HCT116 (cell line): ENCODE measurements at regions not wholly inside any gene's neighbourhood (a gene's known extent, or its start where the extent isn't known, plus 50 kb on each side); places are given as distances from the start of the nearest gene placed in this dataset.

Experiments used
- ATAC-seq: fragments of 200-7000 bp; cut with Tn5 transposase; 2 replicates; pipeline ENCODE4 v1.9.1; 2020; ENCODE audit warnings: mild to moderate bottlenecking, moderate library complexity
- BruUV-seq: library from RNA; stranded (reverse); fragments of 400-500 nt; replicated peaks from 2 replicates; lab custom pipeline; 2021; lab: Mats Ljungman, UMichigan
- CTCF ChIA-PET: fragments of 300-600 bp; sonication (Branson Sonifier 250); formaldehyde crosslinking; loops from one replicate; lab custom pipeline; 2021; ENCODE audit warnings: antibody characterized with exemption; lab: Charles Lee
- POLR2A ChIA-PET: fragments of 300-600, 350-600 bp; sonication (Branson Sonifier 250); formaldehyde crosslinking; loops from one replicate; lab custom pipeline; 2021; ENCODE audit warnings: antibody characterized with exemption; lab: Charles Lee
- RAD21 ChIA-PET, 2 experiments: fragments of 300-600 bp; sonication (Branson Sonifier 250); formaldehyde crosslinking; loops; one replicate each; lab custom pipeline; 2023; ENCODE audit warnings: low total read pairs in 2 of 2; ENCODE audit not compliant: uncharacterized antibody in 2 of 2, unreplicated experiment in 2 of 2, low non-redundant PET in 1 of 2; lab: Charles Lee
- DNase-seq: peaks from one replicate; pipeline ENCODE4 v3.0.0-alpha.2; 2010; ENCODE audit warnings: low read depth, low spot score
- H2AFZ ChIP-seq: fragments of 200-600 bp; shearing (Covaris generic), sonication (generic); 2 replicates; pipeline ENCODE4 v1.6.1; 2017; ENCODE audit warnings: low read depth, mixed run types, mixed read lengths, antibody characterized with exemption, low read length; ENCODE audit not compliant: poor library complexity, severe bottlenecking
- H3K27ac ChIP-seq: 2 replicates; pipeline ENCODE4 v1.5.1; 2012; ENCODE audit warnings: low read depth, low read length
- H3K27me3 ChIP-seq: fragments of 200-600 bp; sonication (generic); 2 replicates; pipeline ENCODE4 v1.6.1; 2016; ENCODE audit warnings: mixed run types, low read length, mixed read lengths; ENCODE audit not compliant: insufficient read depth
- H3K36me3 ChIP-seq, 2 experiments: fragments of 200-500 bp in 1 of 2; fragments of 200-600 bp in 1 of 2; sonication (Bioruptor generic) in 1 of 2; sonication (generic) in 1 of 2; 2 replicates each; pipeline versions ENCODE4 v1.5.1 to v1.6.1; 2014 to 2016; ENCODE audit warnings: low read length in 2 of 2, inconsistent platforms in 1 of 2, mixed read lengths in 1 of 2, mixed run types in 1 of 2; ENCODE audit not compliant: insufficient read depth in 2 of 2, control insufficient read depth in 1 of 2
- H3K4me1 ChIP-seq, 2 experiments: fragments of 200-600 bp in 1 of 2; sonication (generic) in 1 of 2; 2 replicates each; pipeline versions ENCODE4 v1.5.1 to v1.6.1; 2012 to 2017; ENCODE audit warnings: low read length in 2 of 2, inconsistent platforms in 1 of 2, mild to moderate bottlenecking in 1 of 2, mixed read lengths in 1 of 2, mixed run types in 1 of 2, moderate library complexity in 1 of 2; ENCODE audit not compliant: insufficient read depth in 2 of 2, control insufficient read depth in 1 of 2
- H3K4me2 ChIP-seq: fragments of 200-600 bp; sonication (generic); 2 replicates; pipeline ENCODE4 v1.6.1; 2017; ENCODE audit warnings: mixed run types, low read length, mixed read lengths
- H3K4me3 ChIP-seq, 2 experiments: fragments of 200-600 bp in 1 of 2; sonication (generic) in 1 of 2; replicated peaks in 1 of 2; 2 replicates each; pipeline ENCODE4 v1.5.1; 2011 to 2016; ENCODE audit warnings: low read length in 2 of 2, control low read depth in 1 of 2, low read depth in 1 of 2, mild to moderate bottlenecking in 1 of 2, mixed read lengths in 1 of 2, mixed run types in 1 of 2
- H3K79me2 ChIP-seq: fragments of 200-600 bp; sonication (generic); 2 replicates; pipeline ENCODE4 v1.6.1; 2017; ENCODE audit warnings: mild to moderate bottlenecking, mixed run types, low read length, moderate library complexity, mixed read lengths; ENCODE audit not compliant: insufficient read depth
- H3K9ac ChIP-seq: fragments of 200-600 bp; sonication (generic); 2 replicates; pipeline ENCODE4 v1.6.1; 2016; ENCODE audit warnings: low read length, mixed read lengths
- H3K9me2 ChIP-seq: fragments of 200-600 bp; sonication (generic), shearing (Covaris generic); 2 replicates; pipeline ENCODE4 v1.6.1; 2017; ENCODE audit warnings: mixed run types, mild to moderate bottlenecking, moderate library complexity; ENCODE audit not compliant: insufficient read depth
- H3K9me3 ChIP-seq, 2 experiments: fragments of 200-500 bp in 1 of 2; fragments of 200-600 bp in 1 of 2; sonication (Bioruptor generic) in 1 of 2; sonication (generic) in 1 of 2; 2 replicates each; pipeline ENCODE4 v1.6.1; 2014 to 2017; ENCODE audit warnings: low read length in 2 of 2, mixed read lengths in 2 of 2, inconsistent platforms in 1 of 2, low read depth in 1 of 2, mild to moderate bottlenecking in 1 of 2, mixed run types in 1 of 2, moderate library complexity in 1 of 2; ENCODE audit not compliant: control insufficient read depth in 1 of 2, insufficient read depth in 1 of 2
- H4K20me1 ChIP-seq: fragments of 200-600 bp; sonication (generic), shearing (Covaris generic); 2 replicates; pipeline ENCODE4 v1.6.1; 2017; ENCODE audit warnings: mixed run types, mild to moderate bottlenecking, moderate library complexity; ENCODE audit not compliant: insufficient read depth
- EGR1 ChIP-seq: IDR thresholded peaks from 2 replicates; pipeline ENCODE4 v1.6.1; 2012; ENCODE audit warnings: low read depth
- ELF1 ChIP-seq: IDR thresholded peaks from 2 replicates; pipeline ENCODE4 v1.6.1; 2012; ENCODE audit warnings: low read depth, borderline replicate concordance
- JUND ChIP-seq: IDR thresholded peaks from 2 replicates; pipeline ENCODE4 v1.6.1; 2012
- POLR2A ChIP-seq: IDR thresholded peaks from 2 replicates; pipeline ENCODE4 v1.7.0; 2011; ENCODE audit warnings: borderline replicate concordance; ENCODE audit not compliant: insufficient read depth, insufficient read length; ENCODE audit errors: extremely low read depth
- RAD21 ChIP-seq: IDR thresholded peaks from 2 replicates; pipeline ENCODE4 v1.6.1; 2012; ENCODE audit warnings: low read depth, mild to moderate bottlenecking
- SIN3A ChIP-seq: IDR thresholded peaks from 2 replicates; pipeline ENCODE4 v1.6.1; 2012; ENCODE audit warnings: low read depth
- SP1 ChIP-seq: IDR thresholded peaks from 2 replicates; pipeline ENCODE4 v1.6.1; 2012; ENCODE audit warnings: low read depth
- SRF ChIP-seq: IDR thresholded peaks from 2 replicates; pipeline ENCODE4 v1.6.1; 2012; ENCODE audit warnings: low read depth
- TCF7L2 ChIP-seq: IDR thresholded peaks from 2 replicates; pipeline ENCODE4 v1.7.0; 2011; ENCODE audit warnings: borderline replicate concordance, inconsistent platforms; ENCODE audit not compliant: insufficient read depth, insufficient read length; ENCODE audit errors: extremely low read depth
- ZFX ChIP-seq: fragments of 450-650 bp; IDR thresholded peaks from 2 replicates; pipeline ENCODE4 v1.6.1; 2017
- ZNF274 ChIP-seq: fragments of 200-500 bp; sonication (Bioruptor generic); IDR thresholded peaks from 2 replicates; pipeline ENCODE4 v1.6.1; 2014; ENCODE audit warnings: mild to moderate bottlenecking, low read depth, low read length, inconsistent platforms
- intact Hi-C: fragments of 100-400 bp; cut with micrococcal nuclease; formaldehyde crosslinking; loops from 2 replicates; pipeline ENCODE4 v1.10.0; 2022
- TF ChIP-seq, protein P1 (sequence below): IDR thresholded peaks from 2 replicates; pipeline ENCODE4 v1.6.1; 2012; ENCODE audit warnings: low read depth
- TF ChIP-seq, protein P2 (sequence below): IDR thresholded peaks from 2 replicates; pipeline ENCODE4 v1.6.1; 2012
- TF ChIP-seq, protein P3 (sequence below): IDR thresholded peaks from 2 replicates; pipeline ENCODE4 v1.6.1; 2011; ENCODE audit warnings: mild to moderate bottlenecking, low read length, moderate library complexity; ENCODE audit not compliant: insufficient replicate concordance; ENCODE audit errors: extremely low read depth
- TF ChIP-seq, protein P4 (sequence below), 3 experiments: fragments of 200-600 bp in 1 of 3; sonication (generic) in 1 of 3; IDR thresholded peaks in 2 of 3; conservative IDR thresholded peaks in 1 of 3; 2 replicates each; pipeline ENCODE4 v1.5.1; 2012 to 2017; ENCODE audit warnings: low read depth in 2 of 3, low read length in 2 of 3, antibody characterized with exemption in 1 of 3, borderline replicate concordance in 1 of 3, control low read depth in 1 of 3, mild to moderate bottlenecking in 1 of 3, mixed read lengths in 1 of 3, mixed run types in 1 of 3, moderate library complexity in 1 of 3; ENCODE audit not compliant: insufficient read depth in 1 of 3
- TF ChIP-seq, protein P5 (sequence below): IDR thresholded peaks from 2 replicates; pipeline ENCODE4 v1.6.1; 2012

DNA sequence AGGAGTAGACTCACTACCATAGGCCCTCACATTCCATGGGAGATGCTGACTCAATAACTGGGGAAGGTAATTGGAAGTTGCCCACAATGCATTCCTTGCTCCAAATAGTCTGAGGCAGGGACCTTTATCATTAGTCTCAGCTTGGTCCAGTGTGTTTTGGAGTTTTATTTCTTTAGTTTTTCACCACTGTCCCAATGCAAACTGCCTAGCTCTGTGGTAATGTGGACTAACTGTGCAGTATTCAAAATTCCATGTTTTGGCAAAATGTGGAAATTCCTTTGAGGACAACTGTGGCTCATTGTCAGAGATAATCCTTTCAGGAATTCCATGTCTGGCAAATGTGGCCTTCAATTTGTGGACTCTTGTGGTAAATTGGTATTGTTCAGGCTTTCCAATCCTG is 78.1 kb upstream of the PAPPA2 start:
- Histone ChIP-seq H3K4me2 (no peak overlapping the region), H3K79me2 (no peaks in the 10 kb centered on the region), H3K9me2 (no peaks in the 10 kb centered on the region), H2AFZ (no peak overlapping the region), H3K27me3 (peaks cover 12% of the 10 kb centered on the region; the same call in 1 of the 2 replicates), H3K36me3 (no peaks in the 10 kb centered on the region), H3K4me1 (no peaks in the 10 kb centered on the region), H3K9ac (no peak overlapping the region), H3K9me3 (no peaks in the 10 kb centered on the region), H4K20me1 (no peaks in the 10 kb centered on the region), H3K4me3 (no peak overlapping the region), H3K27ac (no peak overlapping the region)
- ChIA-PET RAD21 (no interaction called here), POLR2A (no interaction called here), CTCF (no interaction called here)
- no TSS peak for BruUV-seq
- TF ChIP-seq, protein P1, sequence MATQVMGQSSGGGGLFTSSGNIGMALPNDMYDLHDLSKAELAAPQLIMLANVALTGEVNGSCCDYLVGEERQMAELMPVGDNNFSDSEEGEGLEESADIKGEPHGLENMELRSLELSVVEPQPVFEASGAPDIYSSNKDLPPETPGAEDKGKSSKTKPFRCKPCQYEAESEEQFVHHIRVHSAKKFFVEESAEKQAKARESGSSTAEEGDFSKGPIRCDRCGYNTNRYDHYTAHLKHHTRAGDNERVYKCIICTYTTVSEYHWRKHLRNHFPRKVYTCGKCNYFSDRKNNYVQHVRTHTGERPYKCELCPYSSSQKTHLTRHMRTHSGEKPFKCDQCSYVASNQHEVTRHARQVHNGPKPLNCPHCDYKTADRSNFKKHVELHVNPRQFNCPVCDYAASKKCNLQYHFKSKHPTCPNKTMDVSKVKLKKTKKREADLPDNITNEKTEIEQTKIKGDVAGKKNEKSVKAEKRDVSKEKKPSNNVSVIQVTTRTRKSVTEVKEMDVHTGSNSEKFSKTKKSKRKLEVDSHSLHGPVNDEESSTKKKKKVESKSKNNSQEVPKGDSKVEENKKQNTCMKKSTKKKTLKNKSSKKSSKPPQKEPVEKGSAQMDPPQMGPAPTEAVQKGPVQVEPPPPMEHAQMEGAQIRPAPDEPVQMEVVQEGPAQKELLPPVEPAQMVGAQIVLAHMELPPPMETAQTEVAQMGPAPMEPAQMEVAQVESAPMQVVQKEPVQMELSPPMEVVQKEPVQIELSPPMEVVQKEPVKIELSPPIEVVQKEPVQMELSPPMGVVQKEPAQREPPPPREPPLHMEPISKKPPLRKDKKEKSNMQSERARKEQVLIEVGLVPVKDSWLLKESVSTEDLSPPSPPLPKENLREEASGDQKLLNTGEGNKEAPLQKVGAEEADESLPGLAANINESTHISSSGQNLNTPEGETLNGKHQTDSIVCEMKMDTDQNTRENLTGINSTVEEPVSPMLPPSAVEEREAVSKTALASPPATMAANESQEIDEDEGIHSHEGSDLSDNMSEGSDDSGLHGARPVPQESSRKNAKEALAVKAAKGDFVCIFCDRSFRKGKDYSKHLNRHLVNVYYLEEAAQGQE: no peak
- no peak for TF ChIP-seq JUND
- no peak for TF ChIP-seq ZFX
- no peak for TF ChIP-seq SRF
- no peak for TF ChIP-seq ZNF274
- no peak for TF ChIP-seq TCF7L2
- TF ChIP-seq, protein P2, sequence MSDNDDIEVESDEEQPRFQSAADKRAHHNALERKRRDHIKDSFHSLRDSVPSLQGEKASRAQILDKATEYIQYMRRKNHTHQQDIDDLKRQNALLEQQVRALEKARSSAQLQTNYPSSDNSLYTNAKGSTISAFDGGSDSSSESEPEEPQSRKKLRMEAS: no peak
- TF ChIP-seq, protein P3, sequence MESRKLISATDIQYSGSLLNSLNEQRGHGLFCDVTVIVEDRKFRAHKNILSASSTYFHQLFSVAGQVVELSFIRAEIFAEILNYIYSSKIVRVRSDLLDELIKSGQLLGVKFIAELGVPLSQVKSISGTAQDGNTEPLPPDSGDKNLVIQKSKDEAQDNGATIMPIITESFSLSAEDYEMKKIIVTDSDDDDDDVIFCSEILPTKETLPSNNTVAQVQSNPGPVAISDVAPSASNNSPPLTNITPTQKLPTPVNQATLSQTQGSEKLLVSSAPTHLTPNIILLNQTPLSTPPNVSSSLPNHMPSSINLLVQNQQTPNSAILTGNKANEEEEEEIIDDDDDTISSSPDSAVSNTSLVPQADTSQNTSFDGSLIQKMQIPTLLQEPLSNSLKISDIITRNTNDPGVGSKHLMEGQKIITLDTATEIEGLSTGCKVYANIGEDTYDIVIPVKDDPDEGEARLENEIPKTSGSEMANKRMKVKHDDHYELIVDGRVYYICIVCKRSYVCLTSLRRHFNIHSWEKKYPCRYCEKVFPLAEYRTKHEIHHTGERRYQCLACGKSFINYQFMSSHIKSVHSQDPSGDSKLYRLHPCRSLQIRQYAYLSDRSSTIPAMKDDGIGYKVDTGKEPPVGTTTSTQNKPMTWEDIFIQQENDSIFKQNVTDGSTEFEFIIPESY: no peak
- TF ChIP-seq POLR2A: no peak
- TF ChIP-seq, protein P4, sequence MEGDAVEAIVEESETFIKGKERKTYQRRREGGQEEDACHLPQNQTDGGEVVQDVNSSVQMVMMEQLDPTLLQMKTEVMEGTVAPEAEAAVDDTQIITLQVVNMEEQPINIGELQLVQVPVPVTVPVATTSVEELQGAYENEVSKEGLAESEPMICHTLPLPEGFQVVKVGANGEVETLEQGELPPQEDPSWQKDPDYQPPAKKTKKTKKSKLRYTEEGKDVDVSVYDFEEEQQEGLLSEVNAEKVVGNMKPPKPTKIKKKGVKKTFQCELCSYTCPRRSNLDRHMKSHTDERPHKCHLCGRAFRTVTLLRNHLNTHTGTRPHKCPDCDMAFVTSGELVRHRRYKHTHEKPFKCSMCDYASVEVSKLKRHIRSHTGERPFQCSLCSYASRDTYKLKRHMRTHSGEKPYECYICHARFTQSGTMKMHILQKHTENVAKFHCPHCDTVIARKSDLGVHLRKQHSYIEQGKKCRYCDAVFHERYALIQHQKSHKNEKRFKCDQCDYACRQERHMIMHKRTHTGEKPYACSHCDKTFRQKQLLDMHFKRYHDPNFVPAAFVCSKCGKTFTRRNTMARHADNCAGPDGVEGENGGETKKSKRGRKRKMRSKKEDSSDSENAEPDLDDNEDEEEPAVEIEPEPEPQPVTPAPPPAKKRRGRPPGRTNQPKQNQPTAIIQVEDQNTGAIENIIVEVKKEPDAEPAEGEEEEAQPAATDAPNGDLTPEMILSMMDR (IDR thresholded peaks at IDR 0.05 in 2 of 3, conservative IDR thresholded peaks at IDR 0.05 in 1 of 3; ENCODE audit: borderline replicate concordance in 1 of 3, insufficient read depth in 1 of 3, low read depth in 2 of 3, low read length in 2 of 3): no peak
- no peak for TF ChIP-seq SP1
- TF ChIP-seq ELF1: no peak
- TF ChIP-seq, protein P5, sequence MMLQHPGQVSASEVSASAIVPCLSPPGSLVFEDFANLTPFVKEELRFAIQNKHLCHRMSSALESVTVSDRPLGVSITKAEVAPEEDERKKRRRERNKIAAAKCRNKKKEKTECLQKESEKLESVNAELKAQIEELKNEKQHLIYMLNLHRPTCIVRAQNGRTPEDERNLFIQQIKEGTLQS: no peak
- TF ChIP-seq SIN3A: no peak
- TF ChIP-seq EGR1: no peak
- no peak for TF ChIP-seq RAD21
- intact Hi-C loops: no loop called here
- DNase-seq (no peak), ATAC-seq (no peak)
